ENCODE measurements at regions not wholly inside any gene's neighbourhood (a gene's known extent, or its start where the extent isn't known, plus 50 kb on each side); places are given as distances from the start of the nearest gene placed in this dataset.

- Histone ChIP-seq H3K9ac (ENCODE audit: control insufficient read depth, insufficient read depth, low read length) (no peak overlapping the region), H3K4me3 (no peak overlapping the region), H3K9me3 (replicated peaks; ENCODE audit: control insufficient read depth, insufficient read depth, low read length) (no peaks in the 10 kb centered on the region; the same call in 2 of the 3 replicates), H2AFZ (ENCODE audit: control insufficient read depth, low read depth, low read length) (no peak overlapping the region), H4K20me1 (ENCODE audit: control insufficient read depth, insufficient read depth) (no peaks in the 10 kb centered on the region), H3K27ac (ENCODE audit: control insufficient read depth, insufficient read depth) (no peak overlapping the region), H3K27me3 (replicated peaks in 1 of 2; ENCODE audit: control insufficient read depth in 2 of 2, insufficient read depth in 2 of 2, low read length in 1 of 2) (no peaks in the 10 kb centered on the region), H3K36me3 (ENCODE audit: control insufficient read depth in 2 of 2, insufficient read depth in 2 of 2, low read length in 1 of 2) (no peaks in the 10 kb centered on the region), H3K79me2 (ENCODE audit: control insufficient read depth, insufficient read depth, low read length) (no peaks in the 10 kb centered on the region), H3K4me2 (ENCODE audit: control insufficient read depth, insufficient read depth) (no peak overlapping the region), H3K4me1 (ENCODE audit: control insufficient read depth, insufficient read depth, low read length) (no peaks in the 10 kb centered on the region)
- in situ Hi-C loops (cut with MboI) = no loop called here
- WGBS (ENCODE audit: insufficient coverage, insufficient replicate concordance, low lambda C conversion rate, missing lambda C conversion rate) = 0% methylated on average over 1 of the region's 1 CpG
- ChIA-PET RAD21 (ENCODE audit: unreplicated experiment) (no interaction called here), POLR2A (no interaction called here), CTCF (no interaction called here), SMC1A (ENCODE audit: uncharacterized antibody, unreplicated experiment) (no interaction called here)
- intact Hi-C loops (cut with micrococcal nuclease; ENCODE audit: unreplicated experiment) = no loop called here
- FAIRE-seq = no peak
- no peak for ATAC-seq
- no peak for TF ChIP-seq SREBF2 (IDR thresholded peaks at IDR 0.05; ENCODE audit: low read length)
- no peak for TF ChIP-seq NRF1 (conservative IDR thresholded peaks at IDR 0.05; ENCODE audit: low read depth, low read length)
- TF ChIP-seq ZBTB4 (CRISPR knock-in tag; IDR thresholded peaks at IDR 0.05) = no peak
- TF ChIP-seq ATF3 (IDR thresholded peaks at IDR 0.05; ENCODE audit: borderline replicate concordance, extremely low read depth, low read depth, low read length) = no peak
- TF ChIP-seq NR2C1 (IDR thresholded peaks at IDR 0.05) = no peak
- TF ChIP-seq NR2C2 (IDR thresholded peaks at IDR 0.05; ENCODE audit: borderline replicate concordance, control insufficient read depth, insufficient read length, low read depth) = no peak
- TF ChIP-seq ZNF384 (IDR thresholded peaks at IDR 0.05; ENCODE audit: borderline replicate concordance, low read depth, low read length) = no peak
- no peak for TF ChIP-seq TCF7 (IDR thresholded peaks at IDR 0.05; ENCODE audit: borderline replicate concordance)
- no peak for TF ChIP-seq FOXK2 (IDR thresholded peaks at IDR 0.05)
- TF ChIP-seq HCFC1 (IDR thresholded peaks at IDR 0.05; ENCODE audit: low read length) = no peak
- no TSS peak for BruUV-seq (replicated peaks)
- DNase-seq (ENCODE audit: low read depth, low spot score) = no peak
Observed at GRCh38 chr7:45443263-45443662, 130.9 kb upstream of the ADCY1 start.

Data from GM12878 (cell line).